DND-41 (cell line): ENCODE measurements at regions not wholly inside any gene's neighbourhood (a gene's known extent, or its start where the extent isn't known, plus 50 kb on each side); places are given as distances from the start of the nearest gene placed in this dataset.
A peak's percentile ranks its signal among the peaks of the same experiment; 100 is the strongest.

Experiments
- ATAC-seq: fragments of 200-7000 bp; cut with Tn5 transposase; 3 replicates; pipeline ENCODE4 v1.9.1; 2021; ENCODE audit warnings: low read depth; ENCODE audit not compliant: insufficient read depth
- DNase-seq: peaks from one replicate; pipeline ENCODE4 v3.0.0-alpha.2; 2020
- H2AFZ ChIP-seq: 2 replicates; pipeline ENCODE4 v1.6.0; 2012; ENCODE audit warnings: low read depth, low read length
- H3K27ac ChIP-seq: 2 replicates; pipeline ENCODE4 v1.5.1; 2012; ENCODE audit warnings: low read length, inconsistent platforms
- H3K27me3 ChIP-seq: fragments of 200-600 bp; sonication (generic); 2 replicates; pipeline ENCODE4 v1.6.0; 2012; ENCODE audit warnings: low read length, mild to moderate bottlenecking, inconsistent platforms; ENCODE audit not compliant: insufficient read depth, poor library complexity
- H3K36me3 ChIP-seq: 2 replicates; pipeline ENCODE4 v1.5.1; 2012; ENCODE audit warnings: low read length, inconsistent platforms; ENCODE audit not compliant: insufficient read depth
- H3K4me1 ChIP-seq: 2 replicates; pipeline ENCODE4 v1.5.1; 2012; ENCODE audit warnings: mild to moderate bottlenecking, low read length; ENCODE audit not compliant: insufficient read depth
- H3K4me2 ChIP-seq: 2 replicates; pipeline ENCODE4 v1.6.0; 2012; ENCODE audit warnings: mild to moderate bottlenecking, moderate library complexity, low read length, inconsistent platforms; ENCODE audit not compliant: insufficient read depth
- H3K4me3 ChIP-seq, 2 experiments: fragments of 200-600 bp in 1 of 2; shearing (Covaris generic) in 1 of 2; 2 replicates each; pipeline ENCODE4 v1.5.1; 2012 to 2016; ENCODE audit warnings: inconsistent platforms in 2 of 2, low read length in 2 of 2, mild to moderate bottlenecking in 2 of 2, low read depth in 1 of 2, moderate library complexity in 1 of 2
- H3K79me2 ChIP-seq: 2 replicates; pipeline ENCODE4 v1.6.0; 2012; ENCODE audit warnings: low read length, inconsistent platforms; ENCODE audit not compliant: insufficient read depth
- H3K9ac ChIP-seq: 2 replicates; pipeline ENCODE4 v1.6.0; 2012; ENCODE audit warnings: low read depth, mild to moderate bottlenecking, inconsistent platforms, low read length, moderate library complexity
- H3K9me3 ChIP-seq: 2 replicates; pipeline ENCODE4 v1.5.1; 2012; ENCODE audit warnings: low read length, moderate library complexity, mild to moderate bottlenecking, inconsistent platforms; ENCODE audit not compliant: insufficient read depth, severe bottlenecking
- H4K20me1 ChIP-seq: 2 replicates; pipeline ENCODE4 v1.6.0; 2012; ENCODE audit warnings: low read length; ENCODE audit not compliant: insufficient read depth
- EZH2 ChIP-seq: IDR thresholded peaks from 3 replicates; pipeline ENCODE4 v1.6.1; 2012; ENCODE audit warnings: borderline replicate concordance, low read depth, mild to moderate bottlenecking, moderate library complexity, low read length, inconsistent platforms; ENCODE audit not compliant: severe bottlenecking
- TF ChIP-seq, protein P1 (sequence below): IDR thresholded peaks from 2 replicates; pipeline ENCODE4 v1.5.1; 2012; ENCODE audit warnings: borderline replicate concordance, low read length, moderate library complexity, mild to moderate bottlenecking; ENCODE audit not compliant: poor library complexity, severe bottlenecking; ENCODE audit errors: extremely low read depth

DNA sequence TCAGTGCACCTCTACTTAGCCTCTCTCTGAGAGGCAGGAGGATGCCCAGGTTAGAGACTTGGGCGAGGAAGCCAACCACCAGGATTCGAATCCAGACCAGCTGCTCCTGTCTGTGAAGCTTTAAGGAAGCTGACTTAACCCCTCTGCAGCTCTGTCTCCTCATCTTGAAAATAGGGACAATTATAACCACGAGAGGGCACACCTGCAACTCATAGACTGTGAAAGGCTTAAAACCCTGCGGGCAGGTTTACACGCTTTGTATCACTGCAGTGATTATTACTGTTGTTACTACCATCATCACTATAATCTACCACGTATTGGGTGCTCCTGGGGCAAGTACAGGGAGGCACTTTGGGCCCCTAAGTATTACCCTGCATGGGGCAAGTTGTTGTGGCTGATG lies 379.8 kb downstream of the VRK1 start:
- no peaks in the 10 kb centered on the region for H3K9me3 ChIP-seq
- ATAC-seq = peak; percentile 46; the same call in 2 of the 3 replicates
- H3K4me2 ChIP-seq = no peak overlapping the region
- H4K20me1 ChIP-seq = no peaks in the 10 kb centered on the region
- H2AFZ ChIP-seq = no peak overlapping the region
- H3K79me2 ChIP-seq = no peaks in the 10 kb centered on the region
- peaks cover 33% of the 10 kb centered on the region for H3K4me1 ChIP-seq
- peak; percentile 48 for DNase-seq
- TF ChIP-seq, protein P1, sequence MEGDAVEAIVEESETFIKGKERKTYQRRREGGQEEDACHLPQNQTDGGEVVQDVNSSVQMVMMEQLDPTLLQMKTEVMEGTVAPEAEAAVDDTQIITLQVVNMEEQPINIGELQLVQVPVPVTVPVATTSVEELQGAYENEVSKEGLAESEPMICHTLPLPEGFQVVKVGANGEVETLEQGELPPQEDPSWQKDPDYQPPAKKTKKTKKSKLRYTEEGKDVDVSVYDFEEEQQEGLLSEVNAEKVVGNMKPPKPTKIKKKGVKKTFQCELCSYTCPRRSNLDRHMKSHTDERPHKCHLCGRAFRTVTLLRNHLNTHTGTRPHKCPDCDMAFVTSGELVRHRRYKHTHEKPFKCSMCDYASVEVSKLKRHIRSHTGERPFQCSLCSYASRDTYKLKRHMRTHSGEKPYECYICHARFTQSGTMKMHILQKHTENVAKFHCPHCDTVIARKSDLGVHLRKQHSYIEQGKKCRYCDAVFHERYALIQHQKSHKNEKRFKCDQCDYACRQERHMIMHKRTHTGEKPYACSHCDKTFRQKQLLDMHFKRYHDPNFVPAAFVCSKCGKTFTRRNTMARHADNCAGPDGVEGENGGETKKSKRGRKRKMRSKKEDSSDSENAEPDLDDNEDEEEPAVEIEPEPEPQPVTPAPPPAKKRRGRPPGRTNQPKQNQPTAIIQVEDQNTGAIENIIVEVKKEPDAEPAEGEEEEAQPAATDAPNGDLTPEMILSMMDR = peak; percentile 47
- TF ChIP-seq EZH2 = no peak
- no peak overlapping the region for H3K27ac ChIP-seq
- no peaks in the 10 kb centered on the region for H3K36me3 ChIP-seq
- H3K4me3 ChIP-seq = no peak overlapping the region
- H3K27me3 ChIP-seq = no peaks in the 10 kb centered on the region
- no peak overlapping the region for H3K9ac ChIP-seq

DNA sequence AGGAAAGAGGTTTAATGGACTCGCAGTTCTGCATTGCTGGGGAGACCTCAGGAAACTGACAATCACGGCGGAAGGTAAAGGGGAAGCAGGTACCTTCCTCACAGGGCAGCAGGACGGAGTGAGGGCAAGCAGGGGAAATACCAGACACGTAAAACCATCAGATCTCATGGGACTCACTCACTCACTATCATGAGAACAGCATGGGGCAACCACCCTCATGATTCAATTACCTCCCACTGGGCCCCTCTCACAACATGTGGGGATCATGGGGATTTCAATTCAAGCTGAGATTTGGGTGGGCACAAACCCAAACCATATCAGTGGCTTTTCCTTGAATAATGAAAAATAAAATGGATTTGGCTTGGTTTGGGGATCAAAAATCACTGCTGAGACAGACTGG lies 380.5 kb downstream of the VRK1 start:
- no peak overlapping the region for H2AFZ ChIP-seq
- no peaks in the 10 kb centered on the region for H3K79me2 ChIP-seq
- no peak overlapping the region for H3K9ac ChIP-seq
- H3K36me3 ChIP-seq = no peaks in the 10 kb centered on the region
- TF ChIP-seq, protein P1 = no peak
- no peak for TF ChIP-seq EZH2
- peaks cover 28% of the 10 kb centered on the region for H3K4me1 ChIP-seq
- H3K4me2 ChIP-seq = no peak overlapping the region
- ATAC-seq (no peak), DNase-seq (no peak)
- no peaks in the 10 kb centered on the region for H3K9me3 ChIP-seq
- H3K27me3 ChIP-seq = no peaks in the 10 kb centered on the region
- no peak overlapping the region for H3K4me3 ChIP-seq
- H3K27ac ChIP-seq = no peak overlapping the region
- H4K20me1 ChIP-seq = no peaks in the 10 kb centered on the region

DNA sequence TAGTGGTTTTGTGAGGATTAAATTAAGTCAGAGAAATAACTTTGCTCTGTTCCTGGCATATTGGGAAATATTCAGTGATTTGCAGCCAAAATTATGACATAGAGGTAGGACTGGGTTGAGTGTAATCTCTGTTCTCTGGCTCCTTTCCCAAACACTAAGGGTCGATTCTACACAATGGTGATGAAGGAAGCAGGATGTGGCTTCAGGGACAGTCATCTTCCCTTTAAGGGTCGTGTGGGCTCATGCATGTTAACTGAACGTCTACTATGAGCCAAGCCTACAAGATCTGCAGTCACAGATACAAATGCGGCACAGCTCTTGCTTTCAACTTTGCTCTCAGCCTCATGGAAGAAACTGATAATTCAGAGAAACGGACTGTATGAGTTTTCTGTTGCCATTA lies 381.6 kb downstream of the VRK1 start:
- Histone ChIP-seq H2AFZ (peak overlapping the region; percentile 44), H3K36me3 (no peaks in the 10 kb centered on the region), H3K4me1 (peaks cover 28% of the 10 kb centered on the region), H3K27ac (peak overlapping the region; percentile 59), H3K79me2 (no peaks in the 10 kb centered on the region), H3K27me3 (no peaks in the 10 kb centered on the region), H3K4me3 (no peak overlapping the region; a peak in 1 of 4 replicates), H4K20me1 (no peaks in the 10 kb centered on the region), H3K9me3 (no peaks in the 10 kb centered on the region), H3K9ac (no peak overlapping the region), H3K4me2 (peak overlapping the region; percentile 30; the same call in 1 of the 2 replicates)
- no peak for TF ChIP-seq EZH2
- TF ChIP-seq, protein P1 = no peak
- DNase-seq = peak; percentile 64
- peak; percentile 93 for ATAC-seq

DNA sequence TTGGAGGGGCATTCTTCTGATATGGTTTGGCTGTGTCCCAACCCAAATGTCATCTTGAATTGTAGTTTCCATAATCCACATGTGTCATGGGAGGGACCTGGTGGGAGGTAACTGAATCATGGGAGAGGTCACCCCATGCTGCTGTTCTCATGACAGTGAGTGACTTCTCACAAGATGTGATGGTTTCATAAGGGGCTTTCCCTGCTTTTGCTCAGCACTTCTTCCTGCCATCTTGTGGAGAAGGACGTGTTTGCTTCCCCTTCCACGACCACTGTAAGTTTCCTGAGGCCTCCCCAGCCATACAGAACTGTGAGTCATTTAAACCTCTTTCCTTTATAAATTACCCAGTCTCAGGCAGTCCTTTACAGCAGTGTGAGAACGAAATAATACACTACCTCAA lies 382.4 kb downstream of the VRK1 start:
- peaks cover 28% of the 10 kb centered on the region for H3K4me1 ChIP-seq
- peak; percentile 28 for DNase-seq
- H2AFZ ChIP-seq = peak overlapping the region; percentile 44; the same call in 1 of the 2 replicates
- TF ChIP-seq, protein P1 = peak; percentile 27
- no peak for TF ChIP-seq EZH2
- no peaks in the 10 kb centered on the region for H4K20me1 ChIP-seq
- H3K4me2 ChIP-seq = no peak overlapping the region
- no peaks in the 10 kb centered on the region for H3K79me2 ChIP-seq
- H3K9ac ChIP-seq = no peak overlapping the region
- H3K36me3 ChIP-seq = no peaks in the 10 kb centered on the region
- ATAC-seq = 0 out of 3 replicates have a peak, but pooled peaks have one; percentile 10
- no peak overlapping the region for H3K4me3 ChIP-seq
- peak overlapping the region; percentile 59; the same call in 1 of the 2 replicates for H3K27ac ChIP-seq
- H3K9me3 ChIP-seq = no peaks in the 10 kb centered on the region
- H3K27me3 ChIP-seq = no peaks in the 10 kb centered on the region
